ENCODE measurements at regions not wholly inside any gene's neighbourhood (a gene's known extent, or its start where the extent isn't known, plus 50 kb on each side); places are given as distances from the start of the nearest gene placed in this dataset.

- no peaks in the 10 kb centered on the region for H3K27me3 ChIP-seq (ENCODE audit: insufficient read depth, low read length)
- H3K36me3 ChIP-seq (ENCODE audit: insufficient read depth, low read depth, low read length): no peaks in the 10 kb centered on the region
- no peaks in the 10 kb centered on the region for H3K9me3 ChIP-seq (ENCODE audit: insufficient read depth, low read depth, low read length)
- H3K4me3 ChIP-seq (ENCODE audit: low read length): no peak overlapping the region
- no peak overlapping the region for H3K9ac ChIP-seq (ENCODE audit: low read depth, low read length)
- no peak overlapping the region for H3K27ac ChIP-seq (ENCODE audit: low read length)
- no peaks in the 10 kb centered on the region for H3K4me1 ChIP-seq (ENCODE audit: insufficient read depth, low read length)
Observed at GRCh38 chr13:109654341-109655205, 131.8 kb downstream of the IRS2 start.

- H3K36me3 ChIP-seq (ENCODE audit: insufficient read depth, low read depth, low read length): no peaks in the 10 kb centered on the region
- H3K27ac ChIP-seq (ENCODE audit: low read length): no peak overlapping the region
Observed at GRCh38 chr13:109652531-109652930, 133.9 kb downstream of the IRS2 start.

DNA sequence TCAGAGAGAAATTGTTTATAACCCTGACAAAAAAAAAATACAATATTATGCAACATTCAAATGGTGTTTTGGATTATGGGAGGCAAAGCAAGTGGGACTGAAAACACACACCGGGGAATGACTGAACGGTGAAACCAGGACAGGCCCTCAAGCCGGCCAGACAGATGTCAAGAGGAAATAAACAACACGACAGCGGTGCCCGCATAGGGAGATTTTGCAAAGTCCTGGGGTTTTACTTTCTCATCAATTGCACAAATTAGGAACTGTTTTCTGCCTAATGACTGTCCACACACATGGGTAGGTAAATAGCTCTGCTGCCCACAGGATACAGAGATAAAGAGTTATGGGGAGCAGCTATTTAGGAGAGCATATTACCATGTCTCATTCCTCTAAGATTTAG, 134.5 kb downstream of the IRS2 start:
- no peaks in the 10 kb centered on the region for H3K9me3 ChIP-seq (ENCODE audit: insufficient read depth, low read depth, low read length)
- H3K27ac ChIP-seq (ENCODE audit: low read length): no peak overlapping the region
- H3K4me1 ChIP-seq (ENCODE audit: insufficient read depth, low read length): no peaks in the 10 kb centered on the region

More at GRCh38 chr13:109652531-109652930, 133.9 kb downstream of the IRS2 start:
- Histone ChIP-seq H3K27me3 (ENCODE audit: insufficient read depth, low read length) (no peaks in the 10 kb centered on the region), H3K4me3 (ENCODE audit: low read length) (no peak overlapping the region), H3K4me1 (ENCODE audit: insufficient read depth, low read length) (no peaks in the 10 kb centered on the region), H3K9me3 (ENCODE audit: insufficient read depth, low read depth, low read length) (no peaks in the 10 kb centered on the region), H3K9ac (ENCODE audit: low read depth, low read length) (no peak overlapping the region)

GRCh38 chr13:109651311-109651710, 135.1 kb downstream of the IRS2 start:
- no peak overlapping the region for H3K27ac ChIP-seq (ENCODE audit: low read length)
- no peak overlapping the region for H3K4me3 ChIP-seq (ENCODE audit: low read length)
- no peaks in the 10 kb centered on the region for H3K4me1 ChIP-seq (ENCODE audit: insufficient read depth, low read length)
- H3K27me3 ChIP-seq (ENCODE audit: insufficient read depth, low read length): no peaks in the 10 kb centered on the region
- no peaks in the 10 kb centered on the region for H3K9me3 ChIP-seq (ENCODE audit: insufficient read depth, low read depth, low read length)
- H3K9ac ChIP-seq (ENCODE audit: low read depth, low read length): no peak overlapping the region
- H3K36me3 ChIP-seq (ENCODE audit: insufficient read depth, low read depth, low read length): no peaks in the 10 kb centered on the region

More for the DNA sequence above, 134.5 kb downstream of the IRS2 start:
- H3K4me3 ChIP-seq (ENCODE audit: low read length): no peak overlapping the region
- H3K36me3 ChIP-seq (ENCODE audit: insufficient read depth, low read depth, low read length): no peaks in the 10 kb centered on the region
- no peak overlapping the region for H3K9ac ChIP-seq (ENCODE audit: low read depth, low read length)
- H3K27me3 ChIP-seq (ENCODE audit: insufficient read depth, low read length): no peaks in the 10 kb centered on the region

DNA sequence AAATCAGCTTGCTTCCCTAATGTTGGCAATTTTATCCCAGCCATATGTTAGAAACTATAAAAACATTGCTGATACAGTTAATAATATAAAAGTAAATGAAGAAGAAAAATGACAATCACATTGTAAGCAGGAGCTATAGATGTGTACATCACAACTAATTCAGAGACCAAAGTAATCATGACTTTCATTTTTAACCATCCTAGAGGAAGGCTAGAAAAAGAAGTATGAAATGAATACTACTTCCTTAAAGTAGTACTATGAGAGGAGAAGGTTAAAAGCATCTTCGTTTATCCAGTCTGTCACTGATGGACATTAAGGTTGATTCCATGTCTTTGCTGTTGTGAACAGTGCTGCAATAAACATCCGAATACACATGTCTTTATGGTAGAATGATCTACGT, 135.5 kb downstream of the IRS2 start:
- Histone ChIP-seq H3K36me3 (ENCODE audit: insufficient read depth, low read depth, low read length) (no peaks in the 10 kb centered on the region), H3K9ac (ENCODE audit: low read depth, low read length) (no peak overlapping the region), H3K4me3 (ENCODE audit: low read length) (no peak overlapping the region), H3K27ac (ENCODE audit: low read length) (no peak overlapping the region), H3K27me3 (ENCODE audit: insufficient read depth, low read length) (no peaks in the 10 kb centered on the region), H3K4me1 (ENCODE audit: insufficient read depth, low read length) (no peaks in the 10 kb centered on the region), H3K9me3 (ENCODE audit: insufficient read depth, low read depth, low read length) (no peaks in the 10 kb centered on the region)

- H3K4me3 ChIP-seq (ENCODE audit: low read length): no peak overlapping the region
- no peaks in the 10 kb centered on the region for H3K4me1 ChIP-seq (ENCODE audit: insufficient read depth, low read length)
- H3K27ac ChIP-seq (ENCODE audit: low read length): no peak overlapping the region
- H3K27me3 ChIP-seq (ENCODE audit: insufficient read depth, low read length): no peaks in the 10 kb centered on the region
- no peaks in the 10 kb centered on the region for H3K36me3 ChIP-seq (ENCODE audit: insufficient read depth, low read depth, low read length)
- H3K9ac ChIP-seq (ENCODE audit: low read depth, low read length): no peak overlapping the region
- no peaks in the 10 kb centered on the region for H3K9me3 ChIP-seq (ENCODE audit: insufficient read depth, low read depth, low read length)
Observed at GRCh38 chr13:109649713-109650112, 136.7 kb downstream of the IRS2 start.

DNA sequence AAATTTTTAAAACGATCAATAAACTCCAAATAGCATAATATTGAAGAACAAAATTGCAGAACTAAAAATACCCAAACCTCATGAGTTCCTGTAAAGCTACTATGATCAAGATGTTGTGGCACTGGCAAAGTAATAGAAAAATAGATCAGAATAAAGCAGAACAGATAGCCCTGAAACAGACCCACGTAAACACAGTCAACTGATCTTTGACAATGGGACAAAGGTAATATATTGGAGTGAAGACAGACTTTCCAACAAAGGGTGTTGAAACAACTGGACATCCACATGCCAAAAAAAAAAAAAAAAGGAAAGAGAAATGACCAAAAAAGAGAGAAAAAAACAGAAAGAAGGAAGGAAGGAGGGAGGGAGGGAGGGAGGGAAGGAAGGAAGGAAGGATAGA, 138.7 kb downstream of the IRS2 start:
- no peak overlapping the region for H3K9ac ChIP-seq (ENCODE audit: low read depth, low read length)
- H3K36me3 ChIP-seq (ENCODE audit: insufficient read depth, low read depth, low read length): no peaks in the 10 kb centered on the region
- no peak overlapping the region for H3K27ac ChIP-seq (ENCODE audit: low read length)
- no peaks in the 10 kb centered on the region for H3K27me3 ChIP-seq (ENCODE audit: insufficient read depth, low read length)
- H3K4me3 ChIP-seq (ENCODE audit: low read length): no peak overlapping the region
- no peaks in the 10 kb centered on the region for H3K4me1 ChIP-seq (ENCODE audit: insufficient read depth, low read length)
- H3K9me3 ChIP-seq (ENCODE audit: insufficient read depth, low read depth, low read length): no peaks in the 10 kb centered on the region

GRCh38 chr13:109647053-109647452, 139.3 kb downstream of the IRS2 start:
- no peak overlapping the region for H3K4me3 ChIP-seq (ENCODE audit: low read length)
- no peaks in the 10 kb centered on the region for H3K27me3 ChIP-seq (ENCODE audit: insufficient read depth, low read length)
- H3K36me3 ChIP-seq (ENCODE audit: insufficient read depth, low read depth, low read length): no peaks in the 10 kb centered on the region
- no peak overlapping the region for H3K9ac ChIP-seq (ENCODE audit: low read depth, low read length)
- H3K9me3 ChIP-seq (ENCODE audit: insufficient read depth, low read depth, low read length): no peaks in the 10 kb centered on the region
- no peaks in the 10 kb centered on the region for H3K4me1 ChIP-seq (ENCODE audit: insufficient read depth, low read length)
- H3K27ac ChIP-seq (ENCODE audit: low read length): no peak overlapping the region

GRCh38 chr13:109646423-109646822, 140.0 kb downstream of the IRS2 start:
- H3K36me3 ChIP-seq (ENCODE audit: insufficient read depth, low read depth, low read length): no peaks in the 10 kb centered on the region
- no peak overlapping the region for H3K9ac ChIP-seq (ENCODE audit: low read depth, low read length)
- peaks cover 2% of the 10 kb centered on the region for H3K9me3 ChIP-seq (ENCODE audit: insufficient read depth, low read depth, low read length)
- no peak overlapping the region for H3K4me3 ChIP-seq (ENCODE audit: low read length)
- H3K27me3 ChIP-seq (ENCODE audit: insufficient read depth, low read length): no peaks in the 10 kb centered on the region
- no peak overlapping the region for H3K27ac ChIP-seq (ENCODE audit: low read length)
- no peaks in the 10 kb centered on the region for H3K4me1 ChIP-seq (ENCODE audit: insufficient read depth, low read length)

- peaks cover 8% of the 10 kb centered on the region for H3K9me3 ChIP-seq (ENCODE audit: insufficient read depth, low read depth, low read length)
- no peak overlapping the region for H3K9ac ChIP-seq (ENCODE audit: low read depth, low read length)
- no peak overlapping the region for H3K27ac ChIP-seq (ENCODE audit: low read length)
- no peaks in the 10 kb centered on the region for H3K27me3 ChIP-seq (ENCODE audit: insufficient read depth, low read length)
- H3K36me3 ChIP-seq (ENCODE audit: insufficient read depth, low read depth, low read length): no peaks in the 10 kb centered on the region
- no peak overlapping the region for H3K4me3 ChIP-seq (ENCODE audit: low read length)
- no peaks in the 10 kb centered on the region for H3K4me1 ChIP-seq (ENCODE audit: insufficient read depth, low read length)
Observed at GRCh38 chr13:109645831-109646230, 140.6 kb downstream of the IRS2 start.

- Histone ChIP-seq H3K9ac (ENCODE audit: low read depth, low read length) (no peak overlapping the region), H3K4me3 (ENCODE audit: low read length) (no peak overlapping the region), H3K4me1 (ENCODE audit: insufficient read depth, low read length) (no peaks in the 10 kb centered on the region), H3K9me3 (ENCODE audit: insufficient read depth, low read depth, low read length) (peaks cover 17% of the 10 kb centered on the region), H3K27ac (ENCODE audit: low read length) (no peak overlapping the region), H3K36me3 (ENCODE audit: insufficient read depth, low read depth, low read length) (no peaks in the 10 kb centered on the region), H3K27me3 (ENCODE audit: insufficient read depth, low read length) (no peaks in the 10 kb centered on the region)
Observed at GRCh38 chr13:109644956-109645355, 141.4 kb downstream of the IRS2 start.

DNA sequence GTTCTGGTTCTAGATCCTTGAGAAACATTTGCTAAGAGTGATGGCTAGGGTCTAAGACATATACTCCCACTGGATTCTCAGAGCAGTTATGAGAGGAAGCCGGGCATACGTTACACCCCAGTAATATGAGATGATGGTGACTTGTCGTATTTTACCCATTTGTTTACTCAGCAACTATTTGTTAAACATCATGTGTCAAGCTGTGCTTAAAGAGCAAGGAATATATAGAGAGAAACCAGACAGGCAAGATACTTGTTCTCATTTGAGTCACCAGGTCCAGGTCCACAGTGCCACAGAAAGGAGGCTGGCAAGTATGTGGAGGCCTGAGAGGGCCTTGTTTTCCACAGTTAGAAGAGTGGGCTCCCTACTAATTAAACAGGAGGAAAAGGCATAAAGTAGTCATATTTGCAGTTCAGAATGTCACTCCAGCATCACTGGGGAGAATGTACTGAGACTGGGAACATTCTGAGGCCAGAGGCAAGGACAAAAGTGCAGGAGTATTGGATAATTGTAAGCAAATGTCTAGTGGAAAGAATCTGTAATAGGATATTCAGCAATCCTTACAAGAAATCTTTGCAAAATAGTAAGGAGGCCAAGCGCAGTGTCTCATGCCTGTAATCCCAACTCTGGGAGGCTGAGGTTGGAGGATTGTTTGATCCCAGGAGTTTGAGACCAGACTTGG, 142.2 kb downstream of the IRS2 start:
- H3K4me3 ChIP-seq (ENCODE audit: low read length): no peak overlapping the region
- no peaks in the 10 kb centered on the region for H3K27me3 ChIP-seq (ENCODE audit: insufficient read depth, low read length)
- H3K4me1 ChIP-seq (ENCODE audit: insufficient read depth, low read length): no peaks in the 10 kb centered on the region
- H3K27ac ChIP-seq (ENCODE audit: low read length): no peak overlapping the region
- H3K36me3 ChIP-seq (ENCODE audit: insufficient read depth, low read depth, low read length): no peaks in the 10 kb centered on the region
- H3K9me3 ChIP-seq (ENCODE audit: insufficient read depth, low read depth, low read length): peaks cover 18% of the 10 kb centered on the region
- H3K9ac ChIP-seq (ENCODE audit: low read depth, low read length): no peak overlapping the region

Measured in iPS-20b (cell line).